Left renal pelvis (tissue), 4 donors: ENCODE measurements at regions not wholly inside any gene's neighbourhood (a gene's known extent, or its start where the extent isn't known, plus 50 kb on each side); places are given as distances from the start of the nearest gene placed in this dataset.
A peak's percentile ranks its signal among the peaks of the same experiment; 100 is the strongest.

Source experiments
- DNase-seq, 4 donors: peaks; one replicate each; pipeline ENCODE4 v3.0.0-alpha.2; 2013; ENCODE audit warnings: low read depth in 4 of 4, low spot score in 3 of 4

- DNase-seq, result no peak
Observed at GRCh38 chr4:111535792-111536191, 609.5 kb upstream of the FAM241A start.

GRCh38 chr4:111537165-111537564 lies 608.1 kb upstream of the FAM241A start:
- DNase-seq, result no peak

GRCh38 chr4:111537871-111538270 lies 607.4 kb upstream of the FAM241A start:
- DNase-seq, result peak; percentile 0 to 17 (median 6)

- no peak for DNase-seq
Observed at GRCh38 chr4:111540671-111541070, 604.6 kb upstream of the FAM241A start.

- DNase-seq, result no peak
Observed at GRCh38 chr4:111542056-111542455, 603.2 kb upstream of the FAM241A start.

GRCh38 chr4:111546881-111547280 lies 598.4 kb upstream of the FAM241A start:
- no peak for DNase-seq

GRCh38 chr4:111556141-111556781 lies 589.0 kb upstream of the FAM241A start:
- no peak for DNase-seq

- no peak for DNase-seq
Observed at GRCh38 chr4:111556851-111557250, 588.4 kb upstream of the FAM241A start.

- DNase-seq, result no peak
Observed at GRCh38 chr4:111562826-111563225, 582.4 kb upstream of the FAM241A start.

- DNase-seq, result no peak
Observed at GRCh38 chr4:111572470-111572869, 572.8 kb upstream of the FAM241A start.

GRCh38 chr4:111573386-111573785 lies 571.9 kb upstream of the FAM241A start:
- DNase-seq, result no peak

- no peak for DNase-seq
Observed at GRCh38 chr4:111579767-111580166, 565.5 kb upstream of the FAM241A start.

GRCh38 chr4:111595456-111595855 lies 549.8 kb upstream of the FAM241A start:
- no peak for DNase-seq

- DNase-seq, result no peak
Observed at GRCh38 chr4:111596491-111596890, 548.8 kb upstream of the FAM241A start.

- no peak for DNase-seq
Observed at GRCh38 chr4:111601671-111602070, 543.6 kb upstream of the FAM241A start.

GRCh38 chr4:111602848-111603247 lies 542.4 kb upstream of the FAM241A start:
- DNase-seq, result no peak

GRCh38 chr4:111605111-111605510 lies 540.1 kb upstream of the FAM241A start:
- no peak for DNase-seq

- DNase-seq, result no peak
Observed at GRCh38 chr4:111610681-111611080, 534.6 kb upstream of the FAM241A start.

GRCh38 chr4:111618908-111619307 lies 526.3 kb upstream of the FAM241A start:
- DNase-seq, result no peak

- no peak for DNase-seq
Observed at GRCh38 chr4:111628437-111628836, 516.8 kb upstream of the FAM241A start.

GRCh38 chr4:111630705-111631104 lies 514.5 kb upstream of the FAM241A start:
- DNase-seq, result no peak

- no peak for DNase-seq
Observed at GRCh38 chr4:111631215-111631999, 513.8 kb upstream of the FAM241A start.
